ENCODE measurements at regions not wholly inside any gene's neighbourhood (a gene's known extent, or its start where the extent isn't known, plus 50 kb on each side); places are given as distances from the start of the nearest gene placed in this dataset.
A peak's percentile ranks its signal among the peaks of the same experiment; 100 is the strongest.

DNA sequence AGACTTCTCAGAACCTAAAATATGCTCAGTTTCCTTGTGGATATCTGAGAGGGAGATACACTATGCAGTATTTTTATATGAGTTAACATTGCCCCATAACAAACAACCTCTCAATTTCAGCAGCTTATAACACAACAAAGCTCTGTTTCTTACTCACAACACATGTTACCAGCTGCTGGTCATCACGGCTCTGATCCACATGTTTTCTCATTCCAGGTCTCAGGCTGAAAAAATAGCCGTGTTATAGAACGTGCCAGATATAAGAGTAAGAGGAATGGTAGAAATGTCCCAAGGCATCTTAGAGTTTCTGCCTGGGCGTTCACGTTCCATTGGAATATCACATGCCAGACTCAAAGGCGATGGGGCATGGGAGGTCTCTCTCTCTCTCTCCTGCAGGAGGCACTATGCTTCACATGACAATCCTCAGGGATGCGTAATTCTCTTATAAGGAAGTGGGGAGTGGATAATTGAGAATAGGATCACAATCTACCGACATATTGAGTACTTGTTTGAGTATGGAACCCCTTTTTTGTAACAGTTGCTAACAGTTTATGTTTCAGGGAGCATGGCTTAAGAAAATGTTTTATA, 246.6 kb downstream of the NHLRC3 start:
- TF ChIP-seq, protein P1, sequence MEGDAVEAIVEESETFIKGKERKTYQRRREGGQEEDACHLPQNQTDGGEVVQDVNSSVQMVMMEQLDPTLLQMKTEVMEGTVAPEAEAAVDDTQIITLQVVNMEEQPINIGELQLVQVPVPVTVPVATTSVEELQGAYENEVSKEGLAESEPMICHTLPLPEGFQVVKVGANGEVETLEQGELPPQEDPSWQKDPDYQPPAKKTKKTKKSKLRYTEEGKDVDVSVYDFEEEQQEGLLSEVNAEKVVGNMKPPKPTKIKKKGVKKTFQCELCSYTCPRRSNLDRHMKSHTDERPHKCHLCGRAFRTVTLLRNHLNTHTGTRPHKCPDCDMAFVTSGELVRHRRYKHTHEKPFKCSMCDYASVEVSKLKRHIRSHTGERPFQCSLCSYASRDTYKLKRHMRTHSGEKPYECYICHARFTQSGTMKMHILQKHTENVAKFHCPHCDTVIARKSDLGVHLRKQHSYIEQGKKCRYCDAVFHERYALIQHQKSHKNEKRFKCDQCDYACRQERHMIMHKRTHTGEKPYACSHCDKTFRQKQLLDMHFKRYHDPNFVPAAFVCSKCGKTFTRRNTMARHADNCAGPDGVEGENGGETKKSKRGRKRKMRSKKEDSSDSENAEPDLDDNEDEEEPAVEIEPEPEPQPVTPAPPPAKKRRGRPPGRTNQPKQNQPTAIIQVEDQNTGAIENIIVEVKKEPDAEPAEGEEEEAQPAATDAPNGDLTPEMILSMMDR (conservative IDR thresholded peaks at IDR 0.05 in 1 of 2, IDR thresholded peaks at IDR 0.05 in 1 of 2; ENCODE audit: low read depth in 1 of 2, low read length in 2 of 2), result peak; percentile 8 to 36
- TF ChIP-seq EZH2 (IDR thresholded peaks at IDR 0.05; ENCODE audit: low read length, missing control alignments), result no peak
